NCI-H2227 (cell line): ENCODE measurements at regions not wholly inside any gene's neighbourhood (a gene's known extent, or its start where the extent isn't known, plus 50 kb on each side); places are given as distances from the start of the nearest gene placed in this dataset.
"Not testable (repeated sequence)": the region's sequence is repeated elsewhere in the genome, so short reads cannot be mapped to it uniquely, and the experiment has no call there.

Experiments used
- DNase-seq: peaks from one replicate; lab custom pipeline; 2025; ENCODE audit not compliant: unreplicated experiment; lab: John Stamatoyannopoulos, UW

DNA sequence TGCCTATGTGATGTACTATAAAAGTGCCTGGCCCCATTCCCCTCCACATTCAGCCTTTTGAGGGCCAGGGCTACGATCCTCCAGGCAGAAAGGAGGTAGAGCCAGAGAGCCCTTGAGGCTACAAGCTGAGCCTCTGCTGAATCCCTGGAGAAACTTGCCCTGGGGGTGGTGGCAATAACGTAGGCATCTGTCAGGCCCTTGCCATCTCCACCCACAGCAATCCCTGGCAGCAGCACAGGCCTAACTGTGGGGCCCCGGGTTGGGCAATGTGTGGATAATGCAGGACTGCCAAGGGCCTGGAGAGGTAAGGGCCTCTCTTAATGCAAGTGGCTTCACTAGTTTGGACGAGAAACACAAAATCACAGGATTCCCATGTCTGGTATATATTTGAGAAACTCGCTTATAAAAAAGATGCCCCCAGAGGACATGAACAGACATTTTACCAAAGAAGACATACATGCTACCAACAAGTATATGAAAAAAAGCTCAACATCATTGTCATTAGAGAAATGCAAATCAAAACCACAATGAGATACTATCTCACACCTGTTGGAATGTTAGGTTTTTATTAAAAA, 99.0 kb downstream of the QRSL1 start:
- no peak for DNase-seq

DNA sequence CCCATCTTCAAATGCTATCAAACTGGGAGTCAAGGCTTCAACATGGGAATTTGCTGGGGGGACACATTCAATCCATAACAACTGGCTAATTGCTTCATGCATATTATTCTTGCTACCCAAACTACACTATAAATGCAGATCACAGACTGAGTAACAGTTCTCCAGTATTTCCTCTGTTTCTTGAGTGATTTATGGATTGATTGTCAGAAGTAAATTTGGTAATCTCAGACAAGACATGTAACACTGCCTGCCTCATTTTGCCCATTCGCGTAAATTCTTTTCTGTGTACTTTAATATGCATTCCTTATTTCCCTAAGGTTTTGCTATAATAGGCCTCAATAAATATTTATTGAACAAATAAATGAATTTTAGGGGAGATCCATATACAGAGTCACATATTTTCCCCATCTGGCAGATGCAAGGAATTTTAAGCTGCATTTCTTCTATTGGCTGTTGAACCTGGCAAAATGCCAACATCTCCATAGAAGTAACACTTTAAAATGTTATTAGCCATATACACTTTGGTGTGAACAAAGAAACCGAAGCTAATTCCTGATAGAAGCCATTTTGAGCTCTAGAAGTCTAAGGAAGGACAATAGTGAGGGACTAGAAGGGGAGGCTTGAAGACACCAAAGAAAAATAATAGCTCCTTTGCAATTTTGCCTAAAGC, 98.2 kb downstream of the QRSL1 start:
- peak; percentile 14 for DNase-seq

- no peak for DNase-seq
These were observed 95.5 kb downstream of the QRSL1 start for GRCh38 chr6:106724848-106725247.

GRCh38 chr6:106724337-106724736, 95.0 kb downstream of the QRSL1 start:
- no peak for DNase-seq

DNA sequence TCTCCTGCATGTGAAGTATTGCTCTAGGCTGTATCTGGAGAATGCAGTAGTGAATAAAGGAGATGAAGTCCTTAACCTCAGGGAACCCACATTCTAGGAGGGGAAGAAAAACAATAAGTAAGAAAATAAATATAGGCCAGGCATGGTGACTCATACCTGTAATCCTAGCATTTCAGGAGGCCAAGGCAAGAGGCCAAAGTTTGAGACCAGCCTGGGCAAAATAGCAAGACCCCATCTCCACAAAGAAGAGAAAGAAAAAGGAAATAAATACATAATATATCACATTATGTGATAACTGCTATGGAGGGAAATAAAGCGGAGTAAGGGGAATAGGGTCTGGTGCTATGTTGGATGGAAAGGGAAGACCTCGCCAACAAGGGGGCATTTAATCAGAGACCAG, 94.0 kb downstream of the QRSL1 start:
- DNase-seq: not testable (repeated sequence)

DNA sequence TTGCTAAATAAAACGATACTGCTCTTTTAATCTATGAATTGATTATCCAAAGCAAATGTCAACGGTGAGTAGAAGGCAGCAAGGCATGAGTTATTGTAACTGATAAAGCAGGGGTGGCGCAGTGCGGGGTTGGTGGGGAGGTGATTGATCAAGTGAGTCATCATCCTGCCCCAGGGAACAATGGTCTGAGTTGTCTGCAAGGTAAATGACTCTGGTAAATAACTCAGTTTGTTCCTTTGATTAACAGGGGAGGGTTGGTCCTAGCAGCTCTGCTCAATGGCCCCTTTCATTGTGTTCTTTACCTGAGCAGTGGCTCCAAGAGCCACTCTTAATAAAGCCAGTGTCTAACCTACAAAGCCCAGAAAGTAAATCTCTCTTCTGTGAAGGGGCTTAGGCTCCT, 91.8 kb downstream of the QRSL1 start:
- DNase-seq: not testable (repeated sequence)
